Medulla oblongata (tissue), 1 donor: ENCODE measurements at regions not wholly inside any gene's neighbourhood (a gene's known extent, or its start where the extent isn't known, plus 50 kb on each side); places are given as distances from the start of the nearest gene placed in this dataset.
"Not testable (repeated sequence)": the region's sequence is repeated elsewhere in the genome, so short reads cannot be mapped to it uniquely, and the experiment has no call there.

Experiments
- DNase-seq: peaks from one replicate; pipeline ENCODE4 v3.0.0-alpha.2; 2015; ENCODE audit errors: extremely low spot score

- no peak for DNase-seq
These were observed 87.7 kb downstream of the IYD start for GRCh38 chr6:150456466-150456865.

- no peak for DNase-seq
These were observed 88.3 kb downstream of the IYD start for GRCh38 chr6:150456902-150457643.

- no peak for DNase-seq
These were observed 89.8 kb downstream of the IYD start for GRCh38 chr6:150458579-150458978.

DNA sequence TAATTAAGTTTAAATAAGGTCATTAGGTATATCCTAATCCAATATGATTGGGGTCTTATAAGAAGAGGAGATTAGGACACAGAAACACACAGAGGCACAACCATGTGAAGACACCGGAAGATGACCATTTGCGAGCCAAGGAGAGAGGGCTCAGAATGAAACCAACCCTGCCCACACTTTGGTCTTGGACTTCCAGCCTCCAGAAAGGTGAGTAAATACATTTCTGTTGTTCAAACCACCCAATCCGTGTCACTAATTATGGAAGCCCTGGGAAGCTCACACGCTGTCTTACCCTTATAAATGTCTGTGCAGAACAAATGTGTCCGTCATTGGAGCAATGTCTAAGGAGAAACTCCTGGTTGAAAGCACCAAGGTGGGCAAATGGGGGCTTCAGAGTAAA, 95.0 kb downstream of the IYD start:
- DNase-seq: no peak

DNA sequence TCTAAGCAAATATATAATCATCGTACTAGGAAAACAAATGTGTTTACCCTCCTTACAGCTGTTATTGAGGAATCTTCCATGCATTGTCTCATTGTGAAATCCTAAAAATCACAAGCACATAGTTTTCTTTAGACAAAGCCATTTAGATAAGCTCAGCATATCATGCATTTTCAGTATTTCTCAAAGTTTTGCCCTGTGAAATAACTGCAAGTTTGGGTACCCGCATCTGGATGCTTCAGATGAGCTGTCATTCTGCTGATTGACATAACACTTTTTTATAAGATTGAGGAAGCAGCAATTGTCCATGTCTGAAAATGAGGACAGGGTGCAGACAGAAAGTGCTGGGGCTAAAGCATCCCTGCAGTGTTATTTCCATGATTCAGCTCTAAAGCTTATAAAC, 96.2 kb downstream of the IYD start:
- no peak for DNase-seq

DNA sequence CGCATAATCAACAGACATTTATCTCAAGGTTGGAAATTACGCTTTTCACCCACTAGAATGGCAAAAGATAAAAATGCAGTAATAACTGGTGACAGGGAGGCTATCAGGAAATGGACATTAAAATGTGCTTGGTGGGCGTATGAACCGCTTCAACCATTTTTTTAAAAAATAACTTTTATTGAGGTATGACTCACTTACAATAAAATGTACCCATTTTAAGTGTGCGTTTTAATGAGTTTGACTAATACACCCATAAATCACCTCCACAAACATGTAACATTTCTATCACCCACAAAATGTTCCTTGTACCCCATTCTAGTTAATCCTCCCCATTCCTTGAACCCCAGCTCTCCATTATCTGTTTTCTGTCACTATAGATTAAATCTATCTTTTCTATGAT, 96.8 kb downstream of the IYD start:
- DNase-seq: no peak

DNA sequence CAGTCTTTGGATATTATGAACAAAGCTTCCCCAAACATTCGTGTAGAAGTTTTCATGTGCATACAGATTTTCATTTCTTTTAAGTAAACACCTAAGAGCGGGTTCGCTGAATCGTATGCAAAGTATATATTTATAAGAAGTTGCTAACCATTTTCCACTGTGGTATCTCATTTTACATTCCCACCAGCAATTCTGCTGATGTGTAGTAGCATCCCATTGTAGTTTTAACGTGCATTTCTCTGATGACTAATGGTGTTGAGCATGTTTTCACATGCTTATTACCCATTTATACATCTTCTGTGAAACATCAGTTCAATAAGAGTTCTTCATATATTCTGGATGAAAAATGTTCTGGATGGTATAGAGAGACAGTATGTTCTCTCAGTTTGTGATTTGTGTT, 97.4 kb downstream of the IYD start:
- DNase-seq: no peak

GRCh38 chr6:150470131-150470530, 101.3 kb downstream of the IYD start:
- no peak for DNase-seq

GRCh38 chr6:150470960-150471665, 102.3 kb downstream of the IYD start:
- no peak for DNase-seq

GRCh38 chr6:150478656-150479545, 110.1 kb downstream of the IYD start:
- DNase-seq: no peak

DNA sequence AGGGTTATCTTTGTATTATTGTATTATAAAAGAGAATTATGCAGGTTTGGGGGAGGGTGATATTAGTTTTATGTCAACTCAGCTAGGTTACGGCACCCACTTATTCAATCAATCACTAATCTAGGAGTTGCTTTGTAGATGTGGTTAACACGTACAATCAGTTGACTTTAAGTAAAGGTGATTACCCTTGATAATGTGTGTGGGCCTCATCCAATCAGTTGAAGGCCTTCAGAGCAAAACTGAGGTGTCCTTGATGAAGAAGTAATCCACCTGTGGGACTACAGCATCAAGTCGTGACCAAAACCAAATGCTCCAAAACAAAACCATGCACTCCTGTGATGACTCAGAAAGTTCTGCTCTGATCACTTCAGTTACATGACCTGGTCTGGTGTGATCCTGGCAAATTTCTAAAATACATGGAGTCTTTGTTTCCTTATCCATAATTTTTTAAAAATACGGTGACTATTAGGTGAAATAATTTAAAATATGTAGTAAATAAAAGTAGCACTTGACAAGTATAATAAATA, 114.1 kb downstream of the IYD start:
- no peak for DNase-seq

DNA sequence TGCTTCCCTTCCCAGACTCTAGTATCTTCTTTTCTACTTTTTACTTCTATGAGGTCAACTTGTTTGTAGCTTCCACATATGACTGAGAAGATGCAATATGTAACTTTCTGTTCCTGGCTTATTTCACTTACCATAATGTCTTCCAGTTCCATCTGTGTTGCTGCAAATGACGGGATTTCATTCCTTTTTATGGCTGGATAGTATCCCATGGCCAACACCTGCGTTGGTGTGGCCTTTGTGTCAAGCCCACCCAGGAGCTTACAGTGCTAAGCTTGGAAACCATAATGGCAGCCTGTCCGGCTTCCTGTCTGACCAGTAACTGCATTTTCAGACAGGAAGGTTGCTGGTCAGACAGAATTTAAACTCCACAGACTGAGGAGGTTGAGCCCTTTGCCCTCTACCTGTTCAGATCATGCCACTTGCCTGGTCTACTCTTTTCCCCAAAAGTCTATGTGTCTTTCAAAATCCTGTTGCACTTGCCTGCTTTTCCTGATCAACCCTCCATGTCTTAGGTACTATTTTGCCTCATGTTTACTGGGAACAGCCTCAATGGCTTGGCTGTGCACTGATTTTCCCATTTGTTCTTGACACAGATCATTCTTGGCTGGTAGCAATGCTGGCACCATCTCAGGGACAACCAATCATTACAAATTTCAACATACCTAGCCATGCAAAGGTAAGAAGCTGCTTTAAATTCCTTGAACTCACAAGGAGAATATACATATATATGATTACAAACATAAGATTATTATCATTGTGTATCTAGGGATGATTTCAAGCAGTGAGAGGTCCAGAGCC, 114.3 kb upstream of the PLEKHG1 start:
- no peak for DNase-seq

GRCh38 chr6:150486048-150486447, 113.6 kb upstream of the PLEKHG1 start:
- DNase-seq: no peak

- no peak for DNase-seq
These were observed 109.1 kb upstream of the PLEKHG1 start for GRCh38 chr6:150490586-150490985.

GRCh38 chr6:150491131-150491810, 108.4 kb upstream of the PLEKHG1 start:
- no peak for DNase-seq

DNA sequence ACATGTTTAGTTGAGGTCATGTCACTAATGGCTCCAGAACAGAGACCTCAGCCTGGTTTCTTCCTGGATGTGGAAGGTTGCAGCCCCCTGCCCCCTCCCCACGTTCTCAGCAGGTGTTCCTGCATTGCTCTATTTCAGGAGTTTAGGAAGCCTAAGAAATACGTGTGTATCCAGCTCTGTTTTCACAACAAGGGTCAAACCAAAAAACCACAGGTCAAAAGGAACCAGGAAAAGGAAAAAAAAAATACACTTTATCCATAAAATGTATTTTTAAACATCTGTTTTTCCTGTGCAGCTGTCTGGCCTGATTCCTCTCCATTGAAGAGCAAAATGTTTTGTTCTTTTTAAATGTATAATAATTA, 107.9 kb upstream of the PLEKHG1 start:
- no peak for DNase-seq

- DNase-seq: no peak
These were observed 107.2 kb upstream of the PLEKHG1 start for GRCh38 chr6:150492507-150492906.

GRCh38 chr6:150492941-150493340, 106.7 kb upstream of the PLEKHG1 start:
- no peak for DNase-seq

- DNase-seq: not testable (repeated sequence)
These were observed 106.1 kb upstream of the PLEKHG1 start for GRCh38 chr6:150493552-150493951.

- no peak for DNase-seq
These were observed 105.4 kb upstream of the PLEKHG1 start for GRCh38 chr6:150494241-150494640.

GRCh38 chr6:150495126-150495525, 104.6 kb upstream of the PLEKHG1 start:
- DNase-seq: no peak
